ENCODE measurements at regions not wholly inside any gene's neighbourhood (a gene's known extent, or its start where the extent isn't known, plus 50 kb on each side); places are given as distances from the start of the nearest gene placed in this dataset.

DNA sequence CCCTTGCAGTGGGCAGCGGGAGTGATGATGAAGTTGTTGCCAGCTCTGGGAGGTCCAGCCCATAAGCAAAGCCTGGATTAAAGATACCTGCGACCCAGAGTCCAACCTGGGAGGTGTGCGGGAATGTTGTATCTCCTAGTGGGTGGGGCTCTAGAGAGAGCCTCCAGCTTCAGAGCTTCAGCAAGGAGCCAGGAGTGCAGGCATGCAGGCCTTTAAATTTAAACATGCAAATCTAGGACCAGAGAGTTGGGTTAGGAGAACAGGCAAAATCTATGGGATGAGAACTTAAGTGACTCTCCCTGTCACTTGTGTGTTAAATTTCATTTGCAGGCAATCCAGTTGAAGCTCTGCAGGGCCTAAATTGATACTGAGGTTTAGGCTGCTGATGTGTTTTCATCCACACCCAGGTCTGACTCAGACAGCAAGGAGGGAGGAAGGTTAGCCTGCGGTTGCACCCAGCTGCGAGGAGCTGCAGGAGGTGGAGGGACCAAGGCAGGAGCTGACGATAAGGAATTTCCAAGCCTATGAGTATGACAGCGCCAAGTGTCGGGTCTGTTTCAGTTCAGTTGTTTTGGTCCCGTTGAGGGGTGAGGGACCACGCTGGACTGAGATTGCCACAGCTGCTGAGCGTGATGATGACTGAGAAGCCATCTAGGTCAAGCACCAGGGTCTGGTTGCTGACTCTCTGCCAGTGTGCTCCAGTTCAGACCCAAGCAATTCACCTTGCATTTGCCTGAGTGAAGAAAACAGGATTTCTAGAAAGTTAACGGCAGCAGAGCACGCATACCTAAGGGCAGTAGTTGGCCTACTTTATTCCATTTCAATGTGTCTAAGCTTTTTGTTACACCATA lies 243.0 kb downstream of the ICE1 start:
- no peaks in the 10 kb centered on the region for H3K79me2 ChIP-seq (ENCODE audit: insufficient read depth, low read length)
- H2AFZ ChIP-seq (ENCODE audit: low read length) = no peak overlapping the region
- H3K27ac ChIP-seq (ENCODE audit: low read depth, low read length, poor library complexity, severe bottlenecking) = no peak overlapping the region
- no peaks in the 10 kb centered on the region for H3K9me3 ChIP-seq (ENCODE audit: low read length)
- no peak overlapping the region for H3K9ac ChIP-seq (ENCODE audit: low read length)
- H3K27me3 ChIP-seq (ENCODE audit: insufficient read depth, low read length) = 0 out of 2 replicates have a peak, but pooled peaks cover 3% of the 10 kb centered on the region
- TF ChIP-seq, protein P1, sequence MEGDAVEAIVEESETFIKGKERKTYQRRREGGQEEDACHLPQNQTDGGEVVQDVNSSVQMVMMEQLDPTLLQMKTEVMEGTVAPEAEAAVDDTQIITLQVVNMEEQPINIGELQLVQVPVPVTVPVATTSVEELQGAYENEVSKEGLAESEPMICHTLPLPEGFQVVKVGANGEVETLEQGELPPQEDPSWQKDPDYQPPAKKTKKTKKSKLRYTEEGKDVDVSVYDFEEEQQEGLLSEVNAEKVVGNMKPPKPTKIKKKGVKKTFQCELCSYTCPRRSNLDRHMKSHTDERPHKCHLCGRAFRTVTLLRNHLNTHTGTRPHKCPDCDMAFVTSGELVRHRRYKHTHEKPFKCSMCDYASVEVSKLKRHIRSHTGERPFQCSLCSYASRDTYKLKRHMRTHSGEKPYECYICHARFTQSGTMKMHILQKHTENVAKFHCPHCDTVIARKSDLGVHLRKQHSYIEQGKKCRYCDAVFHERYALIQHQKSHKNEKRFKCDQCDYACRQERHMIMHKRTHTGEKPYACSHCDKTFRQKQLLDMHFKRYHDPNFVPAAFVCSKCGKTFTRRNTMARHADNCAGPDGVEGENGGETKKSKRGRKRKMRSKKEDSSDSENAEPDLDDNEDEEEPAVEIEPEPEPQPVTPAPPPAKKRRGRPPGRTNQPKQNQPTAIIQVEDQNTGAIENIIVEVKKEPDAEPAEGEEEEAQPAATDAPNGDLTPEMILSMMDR (IDR thresholded peaks at IDR 0.05; ENCODE audit: low read length) = no peak
- TF ChIP-seq EZH2 (IDR thresholded peaks at IDR 0.05; ENCODE audit: borderline replicate concordance, low read length) = no peak
- no peaks in the 10 kb centered on the region for H4K20me1 ChIP-seq (ENCODE audit: insufficient read depth, low read length)
- H3K4me2 ChIP-seq (ENCODE audit: low read length) = no peak overlapping the region
- no peak overlapping the region for H3K4me3 ChIP-seq (ENCODE audit: low read depth, low read length, poor library complexity, severe bottlenecking)
- no peaks in the 10 kb centered on the region for H3K9me2 ChIP-seq (ENCODE audit: low read depth, low read length)
- no peaks in the 10 kb centered on the region for H3K4me1 ChIP-seq (ENCODE audit: insufficient read depth, low read length, severe bottlenecking)
- H3K36me3 ChIP-seq (ENCODE audit: insufficient read depth, low read length) = no peaks in the 10 kb centered on the region
- no peaks in the 10 kb centered on the region for H3F3A ChIP-seq (ENCODE audit: insufficient read depth, low read length)

DNA sequence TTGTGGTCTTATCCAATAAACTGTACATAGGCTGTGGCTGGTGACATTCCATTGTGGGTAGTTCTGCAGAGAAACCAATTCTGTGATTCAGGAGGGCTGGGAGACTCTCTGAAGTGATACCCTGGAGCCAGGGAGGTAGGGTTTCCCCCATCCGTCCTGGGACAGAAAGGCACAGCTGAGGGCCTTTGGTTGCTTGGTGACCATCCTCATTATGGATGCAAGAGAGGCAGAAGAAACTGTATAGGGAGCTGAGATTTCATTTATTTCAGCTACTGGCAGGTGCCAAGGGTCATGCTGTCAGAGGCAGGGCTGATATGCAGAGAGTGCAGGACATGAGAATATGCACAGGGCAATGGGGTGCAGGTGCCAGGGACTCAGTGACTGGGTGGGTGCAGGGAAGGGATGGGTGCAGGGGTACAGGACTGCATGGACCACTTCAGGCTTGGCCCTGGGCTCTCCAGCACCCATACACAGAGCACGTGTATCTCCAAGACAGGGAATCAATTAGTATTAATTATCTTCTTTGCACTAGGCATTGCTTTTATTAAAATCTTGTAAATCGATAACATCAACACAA lies 236.5 kb downstream of the ICE1 start:
- no peak overlapping the region for H3K4me2 ChIP-seq (ENCODE audit: low read length)
- H3K27me3 ChIP-seq (ENCODE audit: insufficient read depth, low read length) = 0 out of 2 replicates have a peak, but pooled peaks cover 3% of the 10 kb centered on the region
- no peak for TF ChIP-seq EZH2 (IDR thresholded peaks at IDR 0.05; ENCODE audit: borderline replicate concordance, low read length)
- TF ChIP-seq, protein P1 (IDR thresholded peaks at IDR 0.05; ENCODE audit: low read length) = no peak
- no peaks in the 10 kb centered on the region for H3K79me2 ChIP-seq (ENCODE audit: insufficient read depth, low read length)
- no peak overlapping the region for H3K9ac ChIP-seq (ENCODE audit: low read length)
- H3K4me3 ChIP-seq (ENCODE audit: low read depth, low read length, poor library complexity, severe bottlenecking) = no peak overlapping the region
- H3K36me3 ChIP-seq (ENCODE audit: insufficient read depth, low read length) = no peaks in the 10 kb centered on the region
- no peaks in the 10 kb centered on the region for H3K9me3 ChIP-seq (ENCODE audit: low read length)
- H3K27ac ChIP-seq (ENCODE audit: low read depth, low read length, poor library complexity, severe bottlenecking) = no peak overlapping the region
- no peaks in the 10 kb centered on the region for H3K4me1 ChIP-seq (ENCODE audit: insufficient read depth, low read length, severe bottlenecking)
- no peaks in the 10 kb centered on the region for H3K9me2 ChIP-seq (ENCODE audit: low read depth, low read length)
- H2AFZ ChIP-seq (ENCODE audit: low read length) = no peak overlapping the region
- H4K20me1 ChIP-seq (ENCODE audit: insufficient read depth, low read length) = no peaks in the 10 kb centered on the region
- H3F3A ChIP-seq (ENCODE audit: insufficient read depth, low read length) = no peaks in the 10 kb centered on the region

DNA sequence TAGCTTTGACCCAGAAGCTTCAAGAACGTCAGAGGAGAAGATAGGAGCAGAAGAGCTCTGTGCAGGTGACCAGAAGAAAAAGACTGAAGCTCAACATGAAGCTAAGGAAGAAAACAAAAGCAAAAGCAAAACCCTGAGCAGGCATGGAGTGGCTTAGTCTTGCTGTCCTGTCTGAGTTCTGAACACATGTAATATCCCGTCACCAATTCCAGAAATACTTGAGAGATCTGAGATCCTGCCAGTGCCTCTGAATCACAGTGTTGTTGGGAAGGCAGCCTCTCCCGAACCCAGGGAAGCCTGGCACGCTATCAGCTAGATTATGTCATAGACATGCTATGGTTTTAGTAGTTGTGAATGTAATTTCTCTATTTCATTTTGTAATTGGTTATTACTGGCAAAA lies 235.7 kb downstream of the ICE1 start:
- no peaks in the 10 kb centered on the region for H3K9me3 ChIP-seq (ENCODE audit: low read length)
- no peak overlapping the region for H3K27ac ChIP-seq (ENCODE audit: low read depth, low read length, poor library complexity, severe bottlenecking)
- no peak overlapping the region for H3K9ac ChIP-seq (ENCODE audit: low read length)
- no peaks in the 10 kb centered on the region for H3K4me1 ChIP-seq (ENCODE audit: insufficient read depth, low read length, severe bottlenecking)
- no peaks in the 10 kb centered on the region for H3K79me2 ChIP-seq (ENCODE audit: insufficient read depth, low read length)
- no peak overlapping the region for H3K4me2 ChIP-seq (ENCODE audit: low read length)
- TF ChIP-seq EZH2 (IDR thresholded peaks at IDR 0.05; ENCODE audit: borderline replicate concordance, low read length) = no peak
- TF ChIP-seq, protein P1 (IDR thresholded peaks at IDR 0.05; ENCODE audit: low read length) = no peak
- no peak overlapping the region for H3K4me3 ChIP-seq (ENCODE audit: low read depth, low read length, poor library complexity, severe bottlenecking)
- H4K20me1 ChIP-seq (ENCODE audit: insufficient read depth, low read length) = no peaks in the 10 kb centered on the region
- H2AFZ ChIP-seq (ENCODE audit: low read length) = no peak overlapping the region
- H3K36me3 ChIP-seq (ENCODE audit: insufficient read depth, low read length) = no peaks in the 10 kb centered on the region
- no peaks in the 10 kb centered on the region for H3F3A ChIP-seq (ENCODE audit: insufficient read depth, low read length)
- no peaks in the 10 kb centered on the region for H3K9me2 ChIP-seq (ENCODE audit: low read depth, low read length)
- 0 out of 2 replicates have a peak, but pooled peaks cover 3% of the 10 kb centered on the region for H3K27me3 ChIP-seq (ENCODE audit: insufficient read depth, low read length)
